Retinal pigment epithelial cell (primary cell): ENCODE measurements at regions not wholly inside any gene's neighbourhood (a gene's known extent, or its start where the extent isn't known, plus 50 kb on each side); places are given as distances from the start of the nearest gene placed in this dataset.

Experiments
- DNase-seq: peaks from one replicate; pipeline ENCODE4 v3.0.0-alpha.2; 2010; ENCODE audit warnings: low read depth
- H3K4me3 ChIP-seq: 2 replicates; pipeline ENCODE4 v1.5.1; 2011; ENCODE audit warnings: mild to moderate bottlenecking, low read length, control low read depth, moderate library complexity
- CTCF ChIP-seq: conservative IDR thresholded peaks from 2 replicates; pipeline ENCODE4 v1.5.1; 2011; ENCODE audit warnings: low read depth, low read length, control low read depth, inconsistent platforms

- TF ChIP-seq CTCF = no peak
- DNase-seq = no peak
- no peak overlapping the region for H3K4me3 ChIP-seq
These were observed 951.4 kb downstream of the KCNMA1 start for GRCh38 chr10:76686201-76686600.

DNA sequence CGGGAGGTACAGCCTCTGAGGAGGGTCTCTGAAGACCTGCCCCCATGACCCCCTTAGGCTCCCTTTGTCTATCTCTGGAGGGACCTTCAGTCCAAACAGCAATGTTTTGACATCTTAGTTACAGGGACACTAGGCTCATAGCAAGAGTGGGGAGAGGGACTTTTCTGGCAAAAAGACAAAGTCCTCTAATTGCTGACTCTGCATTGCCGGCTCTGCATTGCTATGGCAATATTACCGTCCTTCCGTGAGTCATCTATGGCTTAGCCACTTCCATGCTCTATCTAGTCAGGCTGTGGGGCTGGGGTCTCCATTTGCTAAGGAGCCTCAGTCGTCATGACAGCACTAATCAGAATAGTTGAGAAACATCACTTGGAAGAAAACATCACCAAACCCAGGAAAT, 952.6 kb downstream of the KCNMA1 start:
- no peak for DNase-seq
- no peak for TF ChIP-seq CTCF
- no peak overlapping the region for H3K4me3 ChIP-seq

DNA sequence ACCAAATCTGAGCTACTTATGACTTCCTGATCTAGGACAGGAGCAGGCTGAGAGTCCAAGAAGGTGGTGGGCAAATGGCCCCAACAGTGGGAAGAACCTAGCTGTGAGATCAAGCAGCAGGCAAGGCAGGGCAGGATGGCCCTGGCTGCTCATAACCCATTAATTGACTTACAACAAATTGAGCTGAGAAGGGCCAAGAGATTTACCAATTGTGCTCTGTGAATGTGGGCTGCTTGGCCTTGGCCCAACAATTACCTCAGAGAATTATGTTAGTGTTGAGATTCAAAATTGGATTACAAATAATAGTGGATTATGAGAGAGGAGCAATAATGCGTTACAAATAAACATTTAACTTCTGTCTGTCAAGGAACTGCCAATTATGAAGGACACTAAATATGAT, 956.5 kb downstream of the KCNMA1 start:
- DNase-seq = peak; percentile 30
- no peak overlapping the region for H3K4me3 ChIP-seq
- TF ChIP-seq CTCF = no peak

DNA sequence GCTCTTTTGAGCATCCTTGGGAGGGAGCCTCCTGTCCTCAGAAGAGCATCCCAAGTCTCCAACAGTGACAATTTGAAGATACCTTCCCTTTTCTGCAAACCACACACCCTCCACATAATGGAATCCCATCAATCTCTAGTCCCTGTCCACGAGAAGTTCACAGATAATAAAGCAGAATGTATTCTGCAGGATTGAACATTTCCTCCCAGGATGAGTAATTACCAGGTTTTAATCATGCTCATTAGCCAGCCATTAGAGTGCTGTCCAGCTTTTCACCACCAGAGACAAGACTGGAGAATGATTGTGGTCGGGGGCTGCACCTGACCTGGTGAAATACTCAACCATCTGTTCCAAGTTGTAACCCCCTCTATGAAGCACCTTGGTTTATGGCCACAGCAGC, 958.6 kb downstream of the KCNMA1 start:
- no peak for TF ChIP-seq CTCF
- H3K4me3 ChIP-seq = no peak overlapping the region
- no peak for DNase-seq

- no peak overlapping the region for H3K4me3 ChIP-seq
- TF ChIP-seq CTCF = no peak
- DNase-seq = peak; percentile 78
These were observed 961.5 kb downstream of the KCNMA1 start for GRCh38 chr10:76675951-76676587.

DNA sequence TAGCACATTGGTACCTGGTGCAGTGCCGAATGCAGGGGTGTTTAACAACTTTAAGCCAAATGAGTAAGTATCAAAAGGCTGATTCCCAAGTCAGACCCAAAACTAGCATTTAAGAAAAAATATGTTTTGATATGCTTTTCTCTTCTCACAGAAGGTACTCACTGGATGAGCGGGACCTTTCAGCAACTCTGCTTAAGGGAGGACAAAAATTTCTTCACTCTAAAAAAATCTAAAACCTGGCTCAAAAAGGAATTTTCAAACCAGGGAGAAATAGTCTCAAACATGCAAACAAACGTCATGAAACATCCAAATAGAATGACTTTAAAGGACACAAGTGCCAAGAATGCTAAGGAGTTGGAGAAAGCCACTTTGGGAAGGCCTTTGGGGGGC, 962.1 kb downstream of the KCNMA1 start:
- no peak for TF ChIP-seq CTCF
- DNase-seq = no peak
- no peak overlapping the region for H3K4me3 ChIP-seq

DNA sequence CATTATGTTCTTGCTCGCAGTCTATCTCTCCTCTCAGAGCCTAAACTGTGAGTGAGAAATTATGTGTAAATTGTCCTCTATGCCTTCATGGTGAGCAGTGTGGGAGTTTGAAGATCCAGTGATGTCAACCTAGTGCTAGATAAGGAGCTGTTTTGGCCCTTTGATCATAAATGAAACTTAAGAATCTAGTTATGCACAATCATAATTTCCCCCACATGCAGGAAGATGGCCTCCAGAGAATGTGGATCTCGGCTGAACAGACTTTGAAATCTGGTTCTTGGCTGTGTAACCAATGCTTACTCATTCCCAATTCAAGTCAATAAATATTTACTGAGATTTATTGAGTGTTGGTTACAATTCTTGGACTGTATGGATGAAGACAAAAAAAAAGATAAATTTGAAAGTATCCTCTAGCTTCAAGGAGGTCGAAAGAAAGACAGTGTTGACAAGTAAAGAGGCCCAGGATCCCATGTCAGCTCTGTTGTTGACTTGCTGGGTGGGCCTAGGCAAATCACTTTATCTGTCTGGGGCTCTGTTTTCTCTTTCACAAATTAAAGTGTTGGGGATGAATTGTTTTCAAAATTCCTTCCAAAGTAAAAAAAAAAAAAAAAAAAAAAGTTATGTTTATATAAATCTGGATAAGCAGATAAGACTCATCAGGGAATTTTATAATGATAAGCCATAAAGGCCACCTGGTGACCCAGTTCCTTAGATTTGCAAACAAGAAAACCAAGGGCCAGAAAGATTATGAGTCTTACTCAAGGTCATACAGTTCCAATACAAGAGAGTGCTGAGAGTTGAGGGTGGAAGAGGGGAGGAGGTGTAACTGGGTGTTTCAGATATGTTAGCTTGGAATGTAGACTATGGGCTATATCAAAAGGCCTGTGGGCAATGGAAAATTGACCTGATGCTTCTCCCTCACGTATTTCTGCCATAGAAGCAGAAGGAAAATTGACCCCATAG, 969.9 kb downstream of the KCNMA1 start:
- no peak for TF ChIP-seq CTCF

More for the DNA sequence above, 969.9 kb downstream of the KCNMA1 start:
- no peak overlapping the region for H3K4me3 ChIP-seq
- no peak for DNase-seq
